CD4-positive, alpha-beta T cell (primary cell): ENCODE measurements at regions not wholly inside any gene's neighbourhood (a gene's known extent, or its start where the extent isn't known, plus 50 kb on each side); places are given as distances from the start of the nearest gene placed in this dataset.

Experiments used
- ATAC-seq: fragments of 200-7000 bp; cut with Tn5 transposase; one replicate; pipeline ENCODE4 v1.10.0; 2022; ENCODE audit warnings: mild to moderate bottlenecking; ENCODE audit not compliant: poor library complexity
- CTCF ChIA-PET: fragments of 350-600 bp; sonication (Branson Sonifier 250); formaldehyde crosslinking; loops from one replicate; lab custom pipeline; 2021; ENCODE audit warnings: antibody characterized with exemption, inconsistent platforms; lab: Charles Lee
- POLR2A ChIA-PET: fragments of 350-600 bp; sonication (Branson Sonifier 250); formaldehyde crosslinking; loops from one replicate; lab custom pipeline; 2021; ENCODE audit warnings: antibody characterized with exemption, inconsistent platforms; lab: Charles Lee
- DNase-seq, 14 experiments: peaks; one replicate each; pipeline ENCODE4 v3.0.0-alpha.2; 2013 to 2020; ENCODE audit warnings: mixed read lengths in 2 of 14
- H3K27ac ChIP-seq, 2 donors: one replicate each; pipeline versions ENCODE4 v1.5.1 to v1.7.0; 2013; ENCODE audit warnings: low read length in 2 of 2, low read depth in 1 of 2, mild to moderate bottlenecking in 1 of 2
- H3K27me3 ChIP-seq, 2 experiments: 1 replicate in 1 of 2; 2 replicates in 1 of 2; pipeline versions ENCODE4 v1.6.1 to v1.7.0; 2013; ENCODE audit warnings: low read length in 2 of 2, control low read depth in 1 of 2, mild to moderate bottlenecking in 1 of 2, moderate library complexity in 1 of 2; ENCODE audit not compliant: insufficient read depth in 2 of 2, control insufficient read depth in 1 of 2
- H3K36me3 ChIP-seq: one replicate; pipeline ENCODE4 v1.6.1; 2013; ENCODE audit warnings: low read length, control low read depth; ENCODE audit not compliant: insufficient read depth
- H3K4me1 ChIP-seq: one replicate; pipeline ENCODE4 v1.6.1; 2013; ENCODE audit warnings: low read length, control low read depth; ENCODE audit not compliant: insufficient read depth
- H3K4me3 ChIP-seq: one replicate; pipeline ENCODE4 v1.5.1; 2013; ENCODE audit warnings: mild to moderate bottlenecking, low read length, moderate library complexity
- H3K9me3 ChIP-seq, 2 experiments: 1 replicate in 1 of 2; 2 replicates in 1 of 2; pipeline versions ENCODE4 v1.6.1 to v1.7.0; 2013; ENCODE audit warnings: low read length in 2 of 2, mild to moderate bottlenecking in 2 of 2, control low read depth in 1 of 2, moderate library complexity in 1 of 2; ENCODE audit not compliant: control insufficient read depth in 1 of 2, insufficient read depth in 1 of 2
- H3K27ac Mint-ChIP-seq: one replicate; pipeline ENCODE4 v1.8.0; 2020; ENCODE audit warnings: mixed read lengths
- H3K27me3 Mint-ChIP-seq: one replicate; pipeline ENCODE4 v1.8.0; 2021; ENCODE audit warnings: mixed read lengths
- H3K36me3 Mint-ChIP-seq: one replicate; pipeline ENCODE4 v1.8.0; 2021; ENCODE audit warnings: low read depth, mixed read lengths
- H3K4me1 Mint-ChIP-seq: one replicate; pipeline ENCODE4 v1.8.0; 2021; ENCODE audit warnings: low read depth, mixed read lengths
- H3K4me3 Mint-ChIP-seq: one replicate; pipeline ENCODE4 v1.8.0; 2020; ENCODE audit warnings: mild to moderate bottlenecking, mixed read lengths
- H3K9me3 Mint-ChIP-seq: one replicate; pipeline ENCODE4 v1.8.0; 2020; ENCODE audit warnings: mixed read lengths
- intact Hi-C, 2 experiments: fragments of 100-400 bp; cut with DNase I in 1 of 2; cut with micrococcal nuclease in 1 of 2; formaldehyde crosslinking; loops; one replicate each; pipeline versions ENCODE4 v1.15.1 to v1.9.0; 2023 to 2025; cut with DNase I, micrococcal nuclease
- TF ChIP-seq, protein P1 (sequence below): fragments of 200-600 bp; IDR thresholded peaks from one replicate; pipeline ENCODE4 v1.8.0; 2022; ENCODE audit warnings: antibody characterized with exemption, mild to moderate bottlenecking

DNA sequence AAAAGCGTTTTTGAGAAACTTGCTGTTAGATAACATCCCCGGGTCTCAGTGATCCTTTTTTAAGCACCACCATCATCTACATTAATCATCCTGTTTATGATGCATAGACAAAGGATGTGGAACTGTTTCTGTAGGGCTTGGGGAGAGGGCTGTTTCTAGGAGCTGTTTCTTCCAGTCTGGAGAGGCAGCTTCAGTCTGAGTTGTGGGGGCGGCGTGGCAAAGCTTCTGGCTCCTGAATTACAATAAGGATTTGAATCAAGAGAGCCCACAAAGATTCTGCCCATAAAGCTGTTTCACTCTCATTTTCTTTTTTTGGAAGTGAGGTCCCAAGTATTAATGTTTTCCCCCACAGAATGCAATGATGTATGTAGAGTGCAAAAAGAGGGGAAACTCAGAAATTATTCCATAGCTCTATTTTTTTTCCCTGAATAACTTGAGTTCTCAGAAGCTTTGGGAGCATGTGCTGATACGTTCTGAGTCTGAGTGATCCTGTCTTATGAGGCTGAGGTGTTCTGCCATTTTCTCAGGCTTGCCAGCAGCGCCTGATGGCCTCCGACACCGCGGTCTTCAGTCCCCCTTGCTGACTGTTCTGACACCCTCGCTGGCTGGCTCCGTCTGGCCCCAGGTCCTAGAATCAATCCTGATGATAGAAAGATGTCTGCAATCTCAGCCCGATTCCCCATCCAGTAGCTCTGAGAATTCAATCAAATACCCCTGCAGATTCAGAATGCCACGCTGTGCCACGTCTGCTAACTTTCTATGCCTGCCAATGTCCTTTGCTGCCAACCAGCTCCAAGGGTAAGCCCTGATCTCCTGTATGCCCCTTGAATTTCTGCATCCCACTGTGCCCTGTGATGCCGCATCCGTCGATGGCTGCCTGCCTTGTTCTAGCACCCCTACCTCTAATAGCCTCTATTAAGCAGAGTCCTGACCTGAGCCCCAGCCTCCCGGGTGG is 92.4 kb upstream of the AKT3 start:
- DNase-seq: no peak

DNA sequence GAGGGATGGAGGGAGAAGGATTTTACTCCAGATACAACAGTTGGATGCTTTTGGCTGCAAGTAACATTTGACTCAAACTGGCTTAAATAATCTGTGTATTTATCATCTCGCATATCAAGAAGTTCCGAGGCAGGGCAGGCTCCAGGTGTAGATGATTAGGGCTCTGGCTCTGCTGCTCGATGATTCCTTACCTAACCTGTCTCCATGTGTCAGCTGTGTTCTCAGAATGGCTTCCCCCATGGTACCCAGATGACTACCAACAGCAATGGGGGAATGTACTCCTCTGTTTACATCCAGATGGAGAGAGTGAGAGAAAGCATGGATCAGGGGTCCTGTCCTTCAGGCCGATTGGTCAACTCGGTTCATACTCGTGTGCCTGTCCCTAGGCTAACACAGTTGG is 90.4 kb upstream of the AKT3 start:
- Mint-ChIP-seq H3K4me1 (no peaks in the 10 kb centered on the region), H3K36me3 (no peaks in the 10 kb centered on the region), H3K4me3 (no peak overlapping the region), H3K9me3 (peaks cover under 1% of the 10 kb centered on the region), H3K27me3 (peaks cover 17% of the 10 kb centered on the region), H3K27ac (no peak overlapping the region)
- DNase-seq: no peak
- POLR2A ChIA-PET: no interaction called here
- H3K4me3 ChIP-seq: no peak overlapping the region
- H3K27ac ChIP-seq: no peak overlapping the region
- no peak for ATAC-seq
- TF ChIP-seq, protein P1, sequence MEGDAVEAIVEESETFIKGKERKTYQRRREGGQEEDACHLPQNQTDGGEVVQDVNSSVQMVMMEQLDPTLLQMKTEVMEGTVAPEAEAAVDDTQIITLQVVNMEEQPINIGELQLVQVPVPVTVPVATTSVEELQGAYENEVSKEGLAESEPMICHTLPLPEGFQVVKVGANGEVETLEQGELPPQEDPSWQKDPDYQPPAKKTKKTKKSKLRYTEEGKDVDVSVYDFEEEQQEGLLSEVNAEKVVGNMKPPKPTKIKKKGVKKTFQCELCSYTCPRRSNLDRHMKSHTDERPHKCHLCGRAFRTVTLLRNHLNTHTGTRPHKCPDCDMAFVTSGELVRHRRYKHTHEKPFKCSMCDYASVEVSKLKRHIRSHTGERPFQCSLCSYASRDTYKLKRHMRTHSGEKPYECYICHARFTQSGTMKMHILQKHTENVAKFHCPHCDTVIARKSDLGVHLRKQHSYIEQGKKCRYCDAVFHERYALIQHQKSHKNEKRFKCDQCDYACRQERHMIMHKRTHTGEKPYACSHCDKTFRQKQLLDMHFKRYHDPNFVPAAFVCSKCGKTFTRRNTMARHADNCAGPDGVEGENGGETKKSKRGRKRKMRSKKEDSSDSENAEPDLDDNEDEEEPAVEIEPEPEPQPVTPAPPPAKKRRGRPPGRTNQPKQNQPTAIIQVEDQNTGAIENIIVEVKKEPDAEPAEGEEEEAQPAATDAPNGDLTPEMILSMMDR: no peak
- intact Hi-C loops: no loop called here
- H3K9me3 ChIP-seq: no peaks in the 10 kb centered on the region
- CTCF ChIA-PET: no interaction called here
- H3K4me1 ChIP-seq: no peaks in the 10 kb centered on the region
- peaks cover 0 to 5% of the 10 kb centered on the region in 2 experiments for H3K27me3 ChIP-seq
- no peaks in the 10 kb centered on the region for H3K36me3 ChIP-seq

More for the DNA sequence above, 92.4 kb upstream of the AKT3 start:
- Mint-ChIP-seq H3K4me3 (no peak overlapping the region), H3K9me3 (no peaks in the 10 kb centered on the region), H3K27ac (no peak overlapping the region), H3K4me1 (no peaks in the 10 kb centered on the region), H3K27me3 (peaks cover 9% of the 10 kb centered on the region), H3K36me3 (no peaks in the 10 kb centered on the region)
- H3K27ac ChIP-seq: no peak overlapping the region
- no peak for ATAC-seq
- ChIA-PET CTCF (no interaction called here), POLR2A (no interaction called here)
- no peaks in the 10 kb centered on the region for H3K4me1 ChIP-seq
- intact Hi-C loops: no loop called here
- H3K36me3 ChIP-seq: no peaks in the 10 kb centered on the region
- H3K27me3 ChIP-seq: peaks cover 0 to 5% of the 10 kb centered on the region in 2 experiments
- no peak overlapping the region for H3K4me3 ChIP-seq
- TF ChIP-seq, protein P1: no peak
- no peaks in the 10 kb centered on the region for H3K9me3 ChIP-seq

DNA sequence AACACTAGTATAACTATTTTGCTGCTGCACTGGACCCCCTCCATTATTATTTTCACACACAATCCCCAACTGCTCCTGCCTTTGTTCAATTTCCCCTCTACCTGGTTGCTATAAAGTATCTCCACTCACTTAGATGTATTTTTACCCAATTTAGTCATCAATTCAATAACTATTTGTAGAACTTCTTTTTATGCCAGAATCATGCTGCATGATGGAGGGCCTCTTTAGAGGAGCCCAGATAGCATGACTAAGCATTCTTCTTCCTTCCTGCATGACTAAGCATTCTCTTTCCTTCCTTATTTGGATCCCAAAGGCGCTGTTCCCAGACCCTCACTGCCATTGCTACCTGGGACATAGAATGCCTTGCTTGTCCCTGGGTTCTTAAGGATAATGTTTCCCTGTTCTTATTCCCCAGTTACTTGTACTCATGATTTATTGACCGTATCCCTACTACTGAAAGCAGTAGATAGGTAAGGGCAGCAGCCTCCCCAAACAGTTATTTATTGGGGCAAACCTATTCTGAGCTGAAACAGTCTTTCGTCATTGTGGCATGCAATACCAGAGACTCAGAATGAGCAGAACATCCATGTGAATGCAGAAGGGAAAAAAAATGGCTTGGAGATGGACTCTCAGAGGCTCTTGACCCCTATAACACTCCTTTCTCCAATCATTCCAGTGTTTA is 89.3 kb upstream of the AKT3 start:
- H3K36me3 Mint-ChIP-seq: no peaks in the 10 kb centered on the region
- H3K4me1 Mint-ChIP-seq: no peaks in the 10 kb centered on the region
- intact Hi-C loops: no loop called here
- H3K4me1 ChIP-seq: no peaks in the 10 kb centered on the region
- H3K9me3 Mint-ChIP-seq: peaks cover 7% of the 10 kb centered on the region
- TF ChIP-seq, protein P1: no peak
- no peaks in the 10 kb centered on the region for H3K36me3 ChIP-seq
- no peak overlapping the region for H3K4me3 ChIP-seq
- DNase-seq: no peak
- no peak overlapping the region for H3K27ac ChIP-seq
- no peak overlapping the region for H3K4me3 Mint-ChIP-seq
- ATAC-seq: no peak
- H3K27ac Mint-ChIP-seq: no peak overlapping the region
- peaks cover 0 to 5% of the 10 kb centered on the region in 2 experiments for H3K27me3 ChIP-seq
- H3K27me3 Mint-ChIP-seq: peaks cover 21% of the 10 kb centered on the region
- POLR2A ChIA-PET: no interaction called here
- CTCF ChIA-PET: no interaction called here
- peaks cover 0 to under 1% of the 10 kb centered on the region in 2 experiments for H3K9me3 ChIP-seq
